IgD-negative memory B cell (primary cell): ENCODE measurements at regions not wholly inside any gene's neighbourhood (a gene's known extent, or its start where the extent isn't known, plus 50 kb on each side); places are given as distances from the start of the nearest gene placed in this dataset.

ENCODE experiments used
- H3K27ac Mint-ChIP-seq, 3 donors: one replicate each; pipeline ENCODE4 v1.8.0; 2020 to 2022; ENCODE audit warnings: mild to moderate bottlenecking in 3 of 3, mixed read lengths in 3 of 3, moderate library complexity in 1 of 3
- H3K27me3 Mint-ChIP-seq: one replicate; pipeline ENCODE4 v1.8.0; 2021; ENCODE audit warnings: mixed read lengths
- H3K36me3 Mint-ChIP-seq: one replicate; pipeline ENCODE4 v1.8.0; 2020; ENCODE audit warnings: mild to moderate bottlenecking, mixed read lengths
- H3K4me1 Mint-ChIP-seq, 3 donors: one replicate each; pipeline ENCODE4 v1.8.0; 2020 to 2022; ENCODE audit warnings: mixed read lengths in 3 of 3, mild to moderate bottlenecking in 1 of 3
- H3K4me3 Mint-ChIP-seq, 4 donors: one replicate each; pipeline ENCODE4 v1.8.0; 2020 to 2022; ENCODE audit warnings: mild to moderate bottlenecking in 4 of 4, mixed read lengths in 4 of 4, moderate library complexity in 3 of 4
- H3K9me3 Mint-ChIP-seq, 3 donors: one replicate each; pipeline ENCODE4 v1.8.0; 2020 to 2021; ENCODE audit warnings: mixed read lengths in 3 of 3, mild to moderate bottlenecking in 1 of 3

- Mint-ChIP-seq H3K27ac (no peak overlapping the region), H3K9me3 (peaks cover 4 to 8% (median 6%) of the 10 kb centered on the region in 3 donors), H3K4me3 (no peak overlapping the region), H3K4me1 (no peaks in the 10 kb centered on the region), H3K36me3 (no peaks in the 10 kb centered on the region), H3K27me3 (no peaks in the 10 kb centered on the region)
Measured at GRCh38 chr4:133981327-133981726, 220.3 kb downstream of the PABPC4L start.

DNA sequence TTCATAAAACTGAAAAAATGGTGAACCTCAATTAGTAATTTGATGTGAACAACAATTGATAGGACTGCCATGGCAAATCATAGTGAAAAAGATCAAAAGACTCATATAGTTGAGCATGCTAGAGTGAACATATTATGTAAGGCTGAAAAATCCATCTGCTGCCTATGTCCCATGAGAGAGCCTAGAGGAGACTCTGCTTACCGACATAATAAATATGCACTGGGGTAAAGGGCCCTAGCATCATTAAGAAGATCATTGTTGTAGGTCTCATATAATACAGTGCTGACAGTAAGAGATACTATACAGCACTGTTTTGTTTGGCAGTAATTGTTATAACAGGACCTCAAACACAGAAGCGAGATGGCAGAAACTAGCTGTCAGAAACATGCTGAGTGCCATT lies 229.0 kb downstream of the PABPC4L start:
- Mint-ChIP-seq H3K36me3 (no peaks in the 10 kb centered on the region), H3K4me3 (no peak overlapping the region)

GRCh38 chr4:133969202-133969848 lies 232.3 kb downstream of the PABPC4L start:
- no peak overlapping the region for H3K4me3 Mint-ChIP-seq
- peaks cover 0 to 2% (median 0%) of the 10 kb centered on the region in 3 donors for H3K4me1 Mint-ChIP-seq
- no peaks in the 10 kb centered on the region for H3K27me3 Mint-ChIP-seq
- H3K27ac Mint-ChIP-seq = no peak overlapping the region
- no peaks in the 10 kb centered on the region for H3K36me3 Mint-ChIP-seq
- H3K9me3 Mint-ChIP-seq = peaks cover 0 to 23% (median 4%) of the 10 kb centered on the region in 3 donors

More for the DNA sequence above, 229.0 kb downstream of the PABPC4L start:
- peaks cover 0 to 10% (median 2%) of the 10 kb centered on the region in 3 donors for H3K9me3 Mint-ChIP-seq
- peaks cover 0 to 2% (median 0%) of the 10 kb centered on the region in 3 donors for H3K4me1 Mint-ChIP-seq
- H3K27ac Mint-ChIP-seq = no peak overlapping the region
- no peaks in the 10 kb centered on the region for H3K27me3 Mint-ChIP-seq

DNA sequence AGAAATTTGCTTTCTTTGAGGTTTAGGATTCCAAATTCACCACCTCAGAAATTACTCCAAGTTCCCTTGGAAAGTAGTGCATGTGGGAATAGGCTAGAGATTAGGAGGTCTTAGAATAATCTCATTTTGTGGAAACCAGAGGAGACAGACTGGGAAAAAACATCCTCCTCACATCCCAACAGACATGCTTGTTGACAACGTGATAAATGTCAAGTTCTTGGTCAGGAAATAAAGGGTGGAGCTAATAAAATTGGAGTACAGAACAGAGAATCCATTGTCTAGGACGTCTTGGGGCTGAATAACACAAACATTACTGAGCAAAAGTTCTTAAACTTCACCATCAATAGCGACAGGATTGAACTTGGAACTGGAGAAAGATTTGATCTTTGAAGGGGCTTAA lies 233.4 kb downstream of the PABPC4L start:
- Mint-ChIP-seq H3K27me3 (no peaks in the 10 kb centered on the region), H3K36me3 (no peaks in the 10 kb centered on the region), H3K4me1 (peaks cover 0 to 2% (median 0%) of the 10 kb centered on the region in 3 donors), H3K4me3 (no peak overlapping the region), H3K27ac (no peak overlapping the region), H3K9me3 (peaks cover 0 to 23% (median 7%) of the 10 kb centered on the region in 3 donors)

- Mint-ChIP-seq H3K36me3 (no peaks in the 10 kb centered on the region), H3K9me3 (peaks cover 0 to 12% (median 0%) of the 10 kb centered on the region in 3 donors), H3K4me3 (peak overlapping the region in 1 of 4 donors; percentile 72), H3K4me1 (no peaks in the 10 kb centered on the region), H3K27ac (no peak overlapping the region), H3K27me3 (no peaks in the 10 kb centered on the region)
Measured at GRCh38 chr4:133960975-133961374, 240.6 kb downstream of the PABPC4L start.

DNA sequence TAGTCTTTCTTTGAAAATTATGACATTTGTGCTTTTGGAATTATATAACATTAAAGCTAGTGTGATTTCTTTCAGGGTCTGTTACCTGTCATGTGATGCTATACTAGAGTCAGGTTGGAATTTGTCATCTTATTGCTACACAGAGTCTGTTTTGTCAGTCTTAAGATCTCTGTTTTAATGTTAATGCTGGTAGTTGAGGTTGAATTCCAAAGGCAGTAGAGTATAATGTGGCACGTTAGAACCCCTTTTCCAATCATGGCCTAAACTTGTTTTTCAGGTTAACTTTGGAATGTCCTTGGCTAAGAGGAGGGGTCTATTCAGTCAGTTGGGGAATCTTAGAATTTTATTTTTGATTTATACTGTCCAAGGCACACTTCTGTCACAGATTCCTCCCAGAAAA lies 258.5 kb downstream of the PABPC4L start:
- Mint-ChIP-seq H3K4me1 (no peaks in the 10 kb centered on the region), H3K27me3 (no peaks in the 10 kb centered on the region), H3K36me3 (no peaks in the 10 kb centered on the region), H3K9me3 (peaks cover 0 to 4% (median 0%) of the 10 kb centered on the region in 3 donors), H3K27ac (no peak overlapping the region), H3K4me3 (no peak overlapping the region)

DNA sequence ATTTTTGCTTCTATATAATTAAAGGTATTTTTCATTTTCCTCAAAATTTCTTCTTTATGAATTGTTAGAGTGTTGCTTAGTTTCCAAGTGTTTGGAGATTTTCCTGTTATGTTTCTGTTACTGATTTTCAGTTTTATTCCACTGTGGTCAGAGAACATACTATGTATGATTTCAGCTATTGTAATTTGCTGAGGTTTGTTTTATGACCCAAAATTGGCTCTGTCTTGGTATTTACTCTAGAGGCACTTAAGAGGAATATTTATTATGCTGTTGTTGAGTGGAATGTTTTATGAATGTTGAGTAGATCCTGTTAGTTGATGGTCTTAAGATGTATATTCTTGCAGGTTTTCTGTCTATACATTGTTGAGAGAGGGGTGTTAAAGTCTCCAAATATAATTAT lies 263.5 kb downstream of the PABPC4L start:
- no peaks in the 10 kb centered on the region for H3K4me1 Mint-ChIP-seq
- no peaks in the 10 kb centered on the region for H3K36me3 Mint-ChIP-seq
- no peaks in the 10 kb centered on the region for H3K27me3 Mint-ChIP-seq
- H3K9me3 Mint-ChIP-seq = peaks cover 0 to 4% (median 0%) of the 10 kb centered on the region in 3 donors
- H3K4me3 Mint-ChIP-seq = no peak overlapping the region
- no peak overlapping the region for H3K27ac Mint-ChIP-seq

DNA sequence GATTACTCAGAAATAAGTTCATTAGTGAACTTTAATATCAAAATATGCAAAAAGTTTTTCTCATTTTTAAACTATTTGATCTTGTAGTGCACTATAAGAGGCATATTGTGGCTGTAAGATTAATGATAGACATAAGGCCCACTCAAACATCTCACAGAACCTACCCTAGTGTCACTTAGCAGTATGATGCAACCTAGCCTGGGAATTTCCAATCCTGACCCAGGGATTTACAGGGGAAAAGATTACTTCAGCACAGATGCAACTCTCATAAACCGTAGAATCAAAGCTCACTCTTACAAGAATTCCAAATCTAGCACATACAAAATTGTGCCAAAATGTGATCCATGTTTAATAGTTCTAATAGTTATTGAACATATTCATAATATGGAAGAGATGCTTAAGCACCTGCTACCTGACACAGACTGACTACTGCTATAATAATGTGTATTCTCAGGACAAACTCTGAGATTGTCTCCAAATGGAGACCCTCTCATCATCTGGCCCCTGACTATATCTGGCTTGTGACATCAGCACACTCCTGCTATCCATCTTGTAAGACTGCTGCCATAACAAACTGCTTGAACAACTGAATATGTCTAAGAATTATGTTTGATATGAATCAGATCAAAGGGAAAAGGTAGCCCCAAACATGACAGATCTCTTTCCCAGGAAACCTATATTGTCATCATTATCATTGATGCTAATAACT lies 271.9 kb downstream of the PABPC4L start:
- H3K27me3 Mint-ChIP-seq = no peaks in the 10 kb centered on the region
- no peaks in the 10 kb centered on the region for H3K36me3 Mint-ChIP-seq
- H3K9me3 Mint-ChIP-seq = peaks cover 0 to 12% (median 4%) of the 10 kb centered on the region in 3 donors
- no peak overlapping the region for H3K4me3 Mint-ChIP-seq
- H3K4me1 Mint-ChIP-seq = no peaks in the 10 kb centered on the region
- no peak overlapping the region for H3K27ac Mint-ChIP-seq

DNA sequence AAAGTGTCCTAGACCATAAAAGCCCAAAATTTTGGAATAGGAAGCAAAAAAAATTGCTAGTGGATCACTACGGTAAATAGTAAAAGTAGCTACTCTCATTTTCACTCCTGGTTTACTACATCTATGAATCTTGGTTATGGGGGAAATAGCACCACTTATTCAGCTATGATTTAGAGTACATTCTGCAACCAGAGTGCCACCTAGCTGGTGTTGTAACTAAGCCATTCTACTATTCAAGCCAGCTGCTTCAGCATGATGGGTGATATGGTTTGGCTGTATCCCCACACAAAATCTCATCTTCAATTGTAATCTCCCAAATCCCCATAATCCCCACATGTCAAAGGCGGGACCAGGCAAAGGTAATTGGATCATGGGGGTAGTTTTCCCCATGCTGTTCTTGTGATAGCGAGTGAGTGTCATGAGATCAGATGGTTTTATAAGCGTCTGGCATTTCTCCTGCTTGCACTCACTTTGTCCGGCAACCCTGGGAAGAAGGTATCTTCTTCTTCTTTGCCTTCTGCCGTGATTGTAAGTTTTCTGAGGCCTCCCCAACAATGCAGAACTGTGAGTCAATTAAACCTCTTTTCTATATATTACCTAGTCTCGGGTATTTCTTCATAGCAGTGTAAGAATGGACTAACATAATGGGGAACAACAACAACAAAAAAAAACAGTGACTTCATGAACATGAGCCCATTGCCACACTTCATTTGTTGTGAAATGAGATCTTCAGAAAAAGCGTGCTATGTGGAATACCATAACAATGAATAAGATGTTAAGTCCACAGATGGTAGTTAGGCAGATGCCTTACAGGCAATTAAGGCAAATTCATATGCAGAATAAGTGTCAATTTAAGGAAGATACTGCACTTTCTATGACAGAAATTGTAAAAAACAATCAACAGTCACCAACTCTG lies 280.1 kb downstream of the PABPC4L start:
- Mint-ChIP-seq H3K27ac (no peak overlapping the region), H3K4me3 (no peak overlapping the region), H3K36me3 (no peaks in the 10 kb centered on the region), H3K4me1 (no peaks in the 10 kb centered on the region), H3K27me3 (no peaks in the 10 kb centered on the region), H3K9me3 (peaks cover 0 to 7% (median 0%) of the 10 kb centered on the region in 3 donors)

DNA sequence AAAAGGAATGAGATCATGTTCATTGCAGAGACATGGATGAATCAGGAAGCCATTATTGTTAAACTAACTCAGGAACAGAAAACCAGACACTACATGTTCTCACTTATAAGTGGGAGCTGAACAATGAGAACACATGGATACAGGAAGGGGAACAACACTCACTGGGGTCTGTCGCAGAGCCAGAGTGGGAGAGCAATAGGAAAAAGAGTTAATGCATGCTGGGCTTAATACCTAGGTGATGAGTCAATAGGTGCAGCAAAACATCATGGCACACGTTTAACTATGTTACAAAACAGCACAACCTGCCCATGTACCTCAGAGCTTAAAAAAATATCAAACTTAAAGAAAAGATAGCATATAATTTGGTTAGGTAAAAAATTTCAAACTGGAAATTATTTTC lies 281.4 kb downstream of the PABPC4L start:
- no peaks in the 10 kb centered on the region for H3K36me3 Mint-ChIP-seq
- H3K27ac Mint-ChIP-seq = no peak overlapping the region
- H3K27me3 Mint-ChIP-seq = no peaks in the 10 kb centered on the region
- peaks cover 0 to 10% (median 0%) of the 10 kb centered on the region in 3 donors for H3K9me3 Mint-ChIP-seq
- H3K4me1 Mint-ChIP-seq = peaks cover 0 to 1% (median 0%) of the 10 kb centered on the region in 3 donors
- no peak overlapping the region for H3K4me3 Mint-ChIP-seq

DNA sequence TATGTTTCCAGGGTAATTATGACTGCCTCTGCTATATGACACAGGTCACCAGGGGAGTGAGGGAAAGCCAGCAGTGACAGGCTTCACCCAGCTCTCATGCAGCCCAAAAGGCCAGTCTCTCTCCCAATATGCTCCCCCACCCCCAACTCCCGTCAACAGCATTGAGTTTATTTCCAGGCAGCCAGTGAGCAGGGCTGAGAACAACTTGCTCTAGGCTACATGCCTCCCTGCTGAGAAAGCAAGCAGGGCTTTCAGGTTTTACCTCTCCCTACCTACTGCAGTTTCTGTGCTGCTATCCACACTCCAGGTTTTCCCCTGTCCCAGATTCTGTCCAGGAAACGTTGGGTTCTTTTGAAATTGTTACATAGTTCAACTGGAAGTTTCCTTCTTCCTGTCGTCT lies 291.4 kb downstream of the PABPC4L start:
- Mint-ChIP-seq H3K4me3 (no peak overlapping the region), H3K4me1 (no peaks in the 10 kb centered on the region), H3K9me3 (peaks cover 6 to 17% (median 12%) of the 10 kb centered on the region in 3 donors), H3K36me3 (no peaks in the 10 kb centered on the region), H3K27ac (peak overlapping the region in 1 of 3 donors; percentile 73), H3K27me3 (no peaks in the 10 kb centered on the region)

DNA sequence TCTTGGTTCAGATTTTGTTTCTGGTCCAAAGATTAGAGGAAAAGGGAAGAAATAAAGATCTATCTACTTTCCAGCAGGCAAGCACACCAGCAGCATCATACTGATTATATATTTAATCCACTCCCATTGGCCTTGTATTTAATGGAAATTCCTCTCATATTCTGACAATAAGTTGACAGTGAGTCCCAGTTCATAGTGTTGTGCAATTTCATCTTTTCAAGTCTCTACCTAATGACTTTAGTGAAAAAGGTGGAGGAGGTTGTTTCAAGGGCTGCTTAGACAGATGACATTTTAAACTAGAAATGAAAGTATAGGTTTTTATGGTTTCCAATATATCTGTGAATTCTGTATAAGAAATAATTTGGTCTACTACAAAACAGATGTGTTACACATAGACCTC lies 298.6 kb downstream of the PABPC4L start:
- Mint-ChIP-seq H3K27ac (no peak overlapping the region), H3K36me3 (no peaks in the 10 kb centered on the region), H3K4me1 (no peaks in the 10 kb centered on the region), H3K27me3 (no peaks in the 10 kb centered on the region), H3K4me3 (no peak overlapping the region), H3K9me3 (peaks cover 5 to 16% (median 6%) of the 10 kb centered on the region in 3 donors)

- Mint-ChIP-seq H3K27me3 (no peaks in the 10 kb centered on the region), H3K36me3 (no peaks in the 10 kb centered on the region), H3K4me1 (no peaks in the 10 kb centered on the region), H3K4me3 (no peak overlapping the region), H3K9me3 (peaks cover 0 to 10% (median 1%) of the 10 kb centered on the region in 3 donors), H3K27ac (no peak overlapping the region)
Measured at GRCh38 chr4:133891011-133891410, 310.6 kb downstream of the PABPC4L start.

GRCh38 chr4:133887723-133888122 lies 313.9 kb downstream of the PABPC4L start:
- Mint-ChIP-seq H3K36me3 (no peaks in the 10 kb centered on the region), H3K27ac (no peak overlapping the region), H3K4me1 (no peaks in the 10 kb centered on the region), H3K27me3 (no peaks in the 10 kb centered on the region), H3K4me3 (no peak overlapping the region), H3K9me3 (peaks cover 0 to 10% (median 0%) of the 10 kb centered on the region in 3 donors)

DNA sequence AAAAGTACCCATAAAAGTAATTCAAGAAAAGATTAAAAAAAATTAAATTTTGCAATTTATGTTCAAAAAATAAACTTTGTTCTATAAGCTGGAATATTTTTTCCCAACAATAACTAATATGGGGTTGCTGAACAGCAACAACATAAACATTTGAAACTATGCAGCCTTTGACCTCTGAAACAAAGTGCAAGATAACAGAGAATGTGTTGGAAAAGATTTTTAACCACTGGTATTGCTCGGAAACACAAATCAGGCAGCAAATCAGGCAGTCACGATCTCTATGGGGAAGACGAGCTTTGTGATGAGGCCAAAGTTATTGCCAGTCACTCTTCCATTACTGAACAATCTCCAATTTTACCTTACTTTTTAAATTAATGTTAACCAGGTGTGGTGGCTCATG lies 332.1 kb downstream of the PABPC4L start:
- Mint-ChIP-seq H3K27me3 (no peaks in the 10 kb centered on the region), H3K27ac (no peak overlapping the region), H3K4me3 (no peak overlapping the region), H3K9me3 (peaks cover 0 to 4% (median 0%) of the 10 kb centered on the region in 3 donors), H3K4me1 (no peaks in the 10 kb centered on the region), H3K36me3 (no peaks in the 10 kb centered on the region)
